HG03196 (cell line): ENCODE measurements at regions not wholly inside any gene's neighbourhood (a gene's known extent, or its start where the extent isn't known, plus 50 kb on each side); places are given as distances from the start of the nearest gene placed in this dataset.
"Not testable (repeated sequence)": the region's sequence is repeated elsewhere in the genome, so short reads cannot be mapped to it uniquely, and the experiment has no call there.

Experiments used
- ATAC-seq: cut with Tn5 transposase; IDR thresholded peaks from one replicate; pipeline ENCODE4 v1.9.1; 2021; ENCODE audit not compliant: unreplicated experiment

DNA sequence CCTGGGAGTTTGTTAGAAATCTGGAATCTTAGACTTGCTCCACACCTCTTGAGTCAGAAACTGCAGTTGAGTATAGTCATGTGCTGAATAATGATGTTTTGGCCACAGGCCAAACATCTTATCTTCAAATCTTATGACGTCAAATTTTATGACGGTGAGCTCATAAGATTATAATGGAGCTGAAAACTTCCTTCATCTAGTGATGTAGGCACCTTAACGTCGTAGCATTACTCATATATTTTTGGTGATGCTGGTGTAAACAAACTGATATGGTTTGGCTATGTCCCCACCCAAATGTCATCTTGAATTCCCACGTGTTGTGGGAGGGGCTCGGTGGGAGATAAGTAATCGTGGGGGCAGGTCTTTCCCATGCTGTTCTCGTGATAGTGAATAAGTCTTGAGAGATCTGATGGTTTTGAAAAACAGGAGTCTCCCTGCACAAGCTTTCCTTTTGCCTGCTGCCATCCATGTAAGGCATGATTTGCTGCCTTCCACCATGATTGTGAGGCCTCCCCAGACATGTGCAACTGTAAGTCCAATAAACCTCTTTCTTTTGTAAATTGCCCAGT is 268.0 kb upstream of the PROK2 start:
- ATAC-seq, result no peak

DNA sequence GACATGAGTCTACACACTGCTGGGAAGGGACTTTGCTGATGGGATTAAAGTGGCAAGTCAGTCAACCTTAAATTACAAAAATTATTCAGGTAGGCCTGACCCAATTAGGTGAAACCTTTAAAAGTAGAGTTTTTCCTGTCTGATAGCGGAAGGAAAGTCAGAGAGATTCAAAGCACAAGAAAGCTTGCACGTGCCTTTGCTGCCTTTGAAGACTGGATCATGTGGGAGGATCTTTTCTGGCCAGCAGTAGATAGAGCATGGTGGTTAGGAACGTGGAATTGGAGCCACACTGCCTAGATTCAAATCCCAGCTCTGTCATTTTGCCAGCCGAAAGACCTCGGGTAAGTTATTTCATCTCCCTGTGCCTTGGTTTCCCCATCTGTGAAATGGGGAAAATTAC is 265.8 kb upstream of the PROK2 start:
- no peak for ATAC-seq

DNA sequence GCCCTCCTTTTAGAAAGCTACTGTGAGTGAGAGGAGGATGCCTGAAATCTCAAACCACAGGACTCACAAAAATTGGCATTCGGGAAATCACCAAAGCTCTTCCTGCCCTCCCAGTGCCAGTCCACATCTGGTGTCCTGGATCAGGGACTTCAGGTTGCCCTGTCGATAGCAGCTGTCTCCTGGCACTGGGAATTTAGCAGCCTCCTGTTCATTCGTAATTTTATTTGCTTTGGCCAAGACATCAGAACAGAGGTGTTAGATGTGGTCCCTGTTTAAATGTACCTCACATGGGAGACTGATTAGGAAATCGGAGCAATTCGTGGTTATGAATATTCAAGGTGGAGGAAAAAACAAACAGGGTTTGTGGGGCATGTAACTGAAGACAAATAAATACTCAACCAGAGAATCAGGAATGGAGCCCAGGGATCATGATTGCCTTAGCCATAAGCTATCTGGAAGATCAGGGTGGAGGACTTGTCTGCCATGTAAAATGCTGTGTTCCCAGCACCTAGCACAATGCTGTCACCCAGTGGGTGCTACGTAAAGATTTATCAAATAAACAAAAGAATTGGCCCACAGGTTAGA is 265.2 kb upstream of the PROK2 start:
- ATAC-seq, result no peak

DNA sequence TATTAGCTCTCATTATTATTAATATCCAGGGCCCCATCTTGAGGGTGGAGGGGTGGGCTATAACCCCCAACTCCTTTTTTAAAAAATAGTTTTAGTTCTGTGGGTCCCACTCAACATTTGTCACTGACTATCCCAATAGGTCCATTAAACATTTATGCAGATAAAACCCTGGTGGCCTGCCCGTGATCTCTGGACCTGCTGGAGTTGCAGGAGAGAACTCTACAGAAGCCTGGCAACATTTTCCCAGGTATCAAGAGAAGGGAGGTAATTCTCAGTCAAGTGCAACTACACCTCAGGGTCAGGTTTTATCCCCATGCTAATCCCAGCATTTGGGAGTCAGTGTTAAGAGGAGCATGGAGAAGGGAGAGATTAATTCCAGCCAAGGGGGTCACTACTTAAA is 264.4 kb upstream of the PROK2 start:
- ATAC-seq, result no peak

DNA sequence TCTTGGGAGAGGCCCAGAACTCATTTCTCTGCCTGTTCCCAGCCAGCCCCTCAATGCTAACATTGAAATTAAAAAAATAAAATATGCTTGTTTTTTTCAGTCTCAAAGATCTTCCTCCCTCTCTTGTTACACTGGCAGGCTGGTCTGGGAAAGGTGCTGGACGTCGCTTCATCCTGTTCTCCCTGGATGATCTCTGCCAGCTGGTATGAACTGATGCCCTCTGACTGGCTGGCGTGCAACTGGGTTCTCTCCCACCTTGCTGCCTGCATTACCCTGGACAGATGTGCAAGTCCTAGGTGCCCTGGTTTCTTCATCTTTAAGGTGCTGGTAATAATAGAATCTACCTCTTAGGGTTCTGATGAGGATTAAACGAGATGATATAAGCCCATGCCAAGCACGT is 263.9 kb upstream of the PROK2 start:
- ATAC-seq, result no peak

DNA sequence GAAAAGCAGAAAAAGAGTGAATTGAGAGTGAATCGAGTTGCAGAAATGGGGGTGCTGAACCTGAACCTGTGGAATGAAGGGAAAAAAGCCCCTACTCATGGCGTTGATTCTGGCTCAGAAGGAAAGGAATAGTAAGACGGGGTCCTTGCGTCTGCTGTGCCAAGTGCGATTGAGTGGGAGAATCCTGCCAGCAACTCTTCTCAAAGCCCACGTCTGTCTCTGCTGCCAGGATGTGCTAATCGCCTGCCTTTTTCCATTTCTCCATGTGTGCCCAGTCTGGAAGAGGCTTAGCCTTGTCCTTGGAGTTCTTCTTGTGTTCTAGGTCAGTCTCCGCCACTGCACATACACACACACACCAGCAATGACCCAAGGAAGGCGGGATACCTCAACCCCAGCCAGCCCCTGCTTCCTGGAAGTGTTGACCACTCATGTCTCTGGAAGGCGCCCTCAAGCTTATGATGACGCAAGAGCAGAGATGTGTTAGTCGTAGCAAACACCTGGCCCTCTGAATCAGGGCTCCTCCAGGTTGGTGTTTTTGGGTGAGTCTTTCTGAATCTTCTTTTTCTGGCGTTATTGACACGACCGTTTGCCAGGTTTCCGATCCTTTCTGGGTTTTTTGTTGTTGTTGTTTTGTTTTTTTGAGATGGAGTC is 262.4 kb upstream of the PROK2 start:
- no peak for ATAC-seq

DNA sequence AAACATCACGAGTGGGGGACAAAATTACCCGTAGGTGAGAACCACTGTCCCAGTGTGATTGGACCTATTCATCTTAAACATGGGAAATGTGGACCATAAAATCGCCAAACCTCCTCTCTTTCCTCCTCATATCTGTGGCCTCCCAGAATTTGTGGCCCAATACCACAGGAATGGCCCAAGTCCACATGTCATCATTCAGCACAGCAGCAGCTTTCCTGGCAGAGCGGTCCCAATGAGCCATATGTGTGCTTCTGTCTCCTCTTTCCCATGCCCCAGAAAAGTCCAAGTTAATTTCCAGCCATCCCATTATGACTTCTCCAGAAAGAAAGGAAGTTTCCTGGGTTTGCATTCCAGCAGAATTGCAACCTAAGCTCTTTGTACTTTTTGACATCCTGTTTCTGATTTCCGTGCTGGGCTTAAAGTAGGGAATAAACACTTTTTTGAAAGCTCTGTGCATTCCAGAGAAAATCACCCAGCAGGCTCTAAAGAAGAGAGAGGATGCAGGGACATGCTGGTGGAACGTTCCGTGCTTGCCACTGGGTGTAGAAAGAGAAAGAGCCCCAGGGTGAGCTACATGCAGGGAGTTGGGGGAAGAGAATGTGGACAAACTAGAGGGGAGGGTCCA is 259.4 kb upstream of the PROK2 start:
- no peak for ATAC-seq

DNA sequence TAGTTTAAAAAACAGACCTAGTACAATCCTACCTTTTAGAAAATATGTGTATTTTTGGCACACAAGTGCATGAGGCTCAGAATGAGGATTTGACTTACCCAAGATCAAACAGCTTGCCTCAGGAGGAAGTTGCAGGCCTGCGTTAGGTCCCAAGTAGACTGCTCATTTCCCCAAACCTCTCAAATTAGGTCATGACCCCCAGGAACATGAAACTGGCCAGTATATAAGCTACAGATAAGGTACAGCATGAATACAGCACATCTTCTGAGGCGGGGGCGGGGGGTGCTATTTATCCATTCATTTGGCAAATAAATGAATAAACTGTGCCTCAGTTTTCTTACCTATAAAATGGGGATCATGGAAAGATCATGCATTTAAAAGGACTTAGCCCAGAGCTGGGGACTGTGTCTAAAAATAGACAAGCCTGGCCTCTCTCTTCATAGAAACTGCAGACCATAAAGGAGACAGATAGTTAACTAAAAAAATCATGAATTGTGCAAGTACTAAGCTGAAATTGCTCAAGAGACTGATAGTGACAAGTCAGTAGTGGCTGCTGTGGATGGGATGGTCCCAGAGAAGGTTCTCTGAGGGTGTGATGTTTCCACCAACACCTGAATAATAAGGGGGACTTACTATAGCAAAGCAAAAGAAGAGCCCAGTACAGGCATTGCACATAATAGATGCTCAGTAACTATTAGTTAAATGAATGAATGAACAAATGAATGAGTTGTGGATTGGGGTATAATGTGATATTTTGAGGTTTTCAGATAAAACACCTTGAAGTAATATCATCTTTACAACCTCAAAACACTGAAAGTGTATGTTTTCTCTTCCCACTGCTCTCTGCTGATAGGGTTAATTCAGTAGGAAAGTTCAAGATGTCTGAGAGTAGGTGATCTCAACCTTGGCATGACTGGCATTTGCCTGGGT is 258.5 kb upstream of the PROK2 start:
- ATAC-seq, result no peak

DNA sequence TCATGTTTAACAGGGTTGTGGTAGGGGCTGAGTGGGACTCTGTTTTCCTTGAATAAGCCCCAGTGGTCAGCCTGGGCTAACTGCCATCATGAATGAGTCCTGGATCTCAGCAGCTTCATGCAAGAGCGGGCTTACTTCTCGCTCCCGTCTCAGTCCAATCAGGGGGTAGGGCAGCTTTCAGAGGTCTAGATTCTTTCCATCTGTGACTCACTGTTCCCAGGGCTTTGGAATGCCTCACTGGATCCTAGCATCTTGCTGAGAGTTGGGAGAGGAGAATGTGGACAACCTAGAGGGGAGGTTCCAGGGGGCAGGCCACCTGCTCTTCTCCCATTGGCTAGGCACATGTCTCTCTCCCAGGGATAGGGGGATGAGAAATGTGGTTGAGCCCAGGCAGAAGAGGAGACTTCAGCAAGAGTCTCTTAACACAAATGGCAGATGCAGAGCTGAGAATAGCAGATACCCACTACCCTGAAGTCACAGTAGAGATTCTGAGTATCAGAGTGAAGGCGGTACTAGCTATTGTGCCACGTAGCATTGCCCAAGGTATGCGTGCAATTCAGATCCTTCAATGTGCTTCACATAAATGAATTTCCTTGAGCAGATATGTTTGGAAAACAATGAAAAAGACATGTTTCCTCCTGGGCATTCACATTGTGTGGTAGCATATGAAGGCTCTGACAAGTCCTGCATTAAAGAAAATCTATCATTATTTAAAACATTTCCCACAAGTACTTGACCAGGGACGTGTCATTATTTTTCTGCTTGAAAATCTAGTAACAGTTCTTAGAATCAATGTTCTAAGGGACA is 257.7 kb upstream of the PROK2 start:
- no peak for ATAC-seq

DNA sequence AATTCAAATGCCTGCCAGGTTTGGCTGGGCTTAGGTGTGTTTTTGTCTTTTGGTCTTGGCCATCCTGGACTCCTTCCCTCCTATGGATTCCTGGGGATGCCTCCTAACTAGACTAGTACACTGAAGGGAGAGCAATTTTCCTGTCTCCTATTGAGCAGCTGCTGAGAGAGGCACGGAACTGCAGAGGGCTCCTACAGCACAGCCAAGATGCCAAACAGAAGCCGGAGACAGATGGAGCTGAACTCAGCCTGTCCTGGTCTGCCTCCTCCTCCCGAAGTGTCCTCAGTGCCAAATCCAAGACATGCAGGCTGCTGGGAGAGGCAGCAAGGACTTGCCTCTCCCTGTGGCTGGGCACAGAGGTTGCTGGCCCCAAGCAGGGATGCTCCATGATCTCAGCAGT is 256.6 kb upstream of the PROK2 start:
- no peak for ATAC-seq

DNA sequence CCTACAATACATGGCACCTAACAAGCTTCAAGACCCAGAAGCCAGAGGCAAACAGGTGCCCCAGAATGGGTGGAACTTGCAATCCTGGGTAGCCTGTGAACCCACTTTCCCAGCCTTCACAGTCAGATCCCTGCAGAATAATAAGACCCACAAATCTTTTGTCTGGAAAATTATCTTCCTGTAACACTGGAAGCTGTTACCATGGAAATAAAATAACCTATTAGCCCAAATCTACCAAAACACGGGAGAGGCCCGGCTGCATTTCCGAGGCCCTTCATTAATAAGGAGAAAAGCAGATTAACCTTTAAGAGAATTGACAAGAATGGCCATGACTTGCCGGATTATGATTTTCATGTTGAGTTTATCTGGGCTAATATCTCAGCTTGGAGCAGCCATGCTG is 256.1 kb upstream of the PROK2 start:
- ATAC-seq, result no peak

DNA sequence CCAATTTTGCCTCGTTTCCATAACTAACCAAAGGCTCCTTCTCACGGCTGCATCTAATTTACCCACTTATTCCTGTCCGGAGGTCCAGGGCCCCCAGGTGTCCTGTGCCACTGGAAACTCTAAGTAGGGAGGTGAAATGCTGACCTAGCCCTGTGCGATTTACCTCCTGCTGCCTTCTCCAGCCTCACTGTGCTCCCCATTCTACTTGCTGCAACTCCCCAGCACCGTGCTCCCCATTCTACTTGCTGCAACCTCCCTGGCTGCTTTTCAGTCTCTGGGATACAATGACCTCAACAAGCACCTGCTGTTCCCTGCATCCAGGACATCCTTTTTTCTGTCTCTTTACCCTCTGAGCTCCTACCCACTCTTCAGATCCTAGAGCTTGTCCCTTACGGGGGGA is 254.7 kb upstream of the PROK2 start:
- no peak for ATAC-seq

DNA sequence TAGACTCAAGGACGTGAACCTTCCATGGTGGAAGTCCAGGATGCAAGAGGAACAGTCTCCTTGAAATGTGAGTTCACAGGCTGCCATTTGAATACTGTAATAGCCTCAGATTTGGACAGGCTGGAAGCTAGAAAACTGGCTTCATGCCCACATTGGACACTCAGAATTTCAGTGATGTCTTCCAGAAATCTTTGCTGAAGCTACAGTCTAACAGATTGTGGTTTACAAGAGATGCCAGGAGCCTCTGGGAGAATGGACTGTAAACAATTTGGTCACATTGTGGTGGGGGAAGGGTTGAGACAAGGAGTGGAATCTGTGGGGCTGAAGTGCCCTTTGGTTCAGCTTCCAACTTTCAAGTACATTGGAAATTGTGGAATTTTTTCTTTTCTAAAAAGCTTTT is 252.0 kb upstream of the PROK2 start:
- no peak for ATAC-seq

DNA sequence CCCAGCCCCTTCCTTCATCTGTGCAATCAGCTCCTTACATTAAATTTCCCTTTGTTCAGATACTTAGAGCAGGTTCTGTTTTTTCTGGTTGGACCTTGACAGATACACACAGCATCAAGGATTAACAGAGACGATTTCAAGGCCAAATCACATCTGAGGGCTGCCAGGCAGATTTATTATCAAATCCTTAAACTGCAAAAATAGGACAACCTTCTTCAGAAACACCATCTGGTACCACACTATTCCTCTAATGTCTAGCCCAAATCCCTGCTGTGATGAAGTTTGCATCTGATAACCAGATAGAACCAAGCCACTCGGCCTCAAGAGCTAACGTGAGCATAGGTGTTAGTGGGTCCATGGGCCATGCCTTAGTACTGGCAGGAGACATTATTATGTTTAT is 250.7 kb upstream of the PROK2 start:
- no peak for ATAC-seq

DNA sequence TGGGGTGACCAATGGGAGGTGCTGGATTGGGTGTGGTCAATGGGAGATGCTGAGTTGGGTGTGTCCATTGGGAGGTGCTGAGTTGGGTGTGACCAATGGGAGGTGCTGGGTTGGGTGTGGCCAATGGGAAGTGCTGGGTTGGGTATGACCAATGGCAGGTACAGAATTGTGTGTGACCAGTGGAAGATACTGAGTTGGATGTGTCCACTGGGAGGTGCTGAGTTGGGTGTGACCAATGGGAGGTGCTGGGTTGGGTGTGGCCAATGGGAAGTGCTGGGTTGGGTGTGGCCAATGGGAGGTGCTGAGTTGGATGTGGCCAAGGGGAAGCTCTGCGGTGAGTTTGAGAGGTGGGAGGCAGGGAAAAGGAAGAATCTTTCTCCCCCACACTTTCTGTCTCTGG is 250.0 kb upstream of the PROK2 start:
- ATAC-seq, result no peak

DNA sequence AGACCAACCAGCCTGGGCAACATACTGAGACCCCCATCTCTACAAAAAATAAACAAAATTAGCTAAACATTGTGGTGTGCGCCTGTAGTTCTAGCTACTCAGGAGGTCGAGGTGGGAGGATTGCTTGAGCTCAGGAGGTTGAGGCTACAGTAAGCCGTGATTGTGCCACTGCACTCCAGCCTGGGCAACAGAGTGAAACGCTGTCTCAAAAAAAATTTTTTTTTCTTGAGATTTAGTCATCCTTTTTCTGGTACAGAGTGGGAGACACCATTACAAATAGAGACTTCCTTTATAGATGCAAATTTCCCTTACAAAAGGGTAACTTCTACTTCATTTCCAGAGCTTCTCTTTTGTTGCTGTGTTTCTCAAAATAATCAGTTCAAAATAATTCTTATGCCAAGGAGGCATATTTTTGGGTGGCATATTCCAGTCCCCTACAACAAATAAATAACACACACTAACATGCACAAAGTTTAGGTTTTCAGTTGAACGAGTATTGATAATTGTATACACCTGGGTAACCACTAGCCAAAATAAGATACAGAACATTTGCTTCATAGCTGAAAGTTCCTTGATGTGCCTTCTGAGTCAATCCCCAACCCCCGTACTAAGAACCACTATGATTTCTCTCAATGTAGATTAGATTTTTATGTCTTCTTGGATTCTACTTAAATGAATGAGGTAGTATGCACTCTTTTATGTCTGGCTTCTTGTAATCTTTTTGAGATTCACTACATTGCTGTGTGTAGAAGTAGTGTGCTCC is 248.9 kb upstream of the PROK2 start:
- no peak for ATAC-seq

DNA sequence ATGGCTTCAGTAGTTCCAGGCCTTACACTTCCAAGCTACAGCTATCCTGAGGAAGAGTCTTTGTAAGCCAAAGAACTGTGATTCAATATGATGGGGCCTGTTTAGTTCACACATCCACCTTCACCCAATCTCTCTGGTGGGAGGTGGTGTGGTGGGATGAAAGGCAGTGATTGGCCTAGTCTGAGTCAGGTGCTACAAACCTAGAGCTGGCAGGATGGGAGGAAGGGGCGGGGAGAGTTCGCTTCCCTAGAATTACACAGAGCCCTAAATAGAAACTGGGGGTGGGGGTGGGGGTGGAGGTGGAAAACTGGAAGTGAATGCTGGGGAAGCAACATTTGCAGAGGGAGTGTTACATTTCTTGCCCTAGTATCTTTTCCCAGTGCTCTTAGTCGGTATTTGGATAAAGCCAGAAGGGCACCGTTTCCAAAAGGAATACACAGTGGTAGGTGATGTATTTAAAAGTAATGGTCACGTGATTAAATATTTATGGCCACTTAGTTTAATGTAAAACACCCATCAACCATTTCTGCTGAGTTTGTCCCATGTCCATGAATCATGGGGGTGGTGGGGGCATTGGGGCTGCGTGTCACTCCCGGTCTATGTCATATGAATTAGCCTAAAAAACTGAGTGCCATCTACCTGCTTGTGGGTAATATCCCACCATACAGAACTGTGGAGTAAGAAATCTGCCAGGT is 247.6 kb upstream of the PROK2 start:
- ATAC-seq, result no peak

DNA sequence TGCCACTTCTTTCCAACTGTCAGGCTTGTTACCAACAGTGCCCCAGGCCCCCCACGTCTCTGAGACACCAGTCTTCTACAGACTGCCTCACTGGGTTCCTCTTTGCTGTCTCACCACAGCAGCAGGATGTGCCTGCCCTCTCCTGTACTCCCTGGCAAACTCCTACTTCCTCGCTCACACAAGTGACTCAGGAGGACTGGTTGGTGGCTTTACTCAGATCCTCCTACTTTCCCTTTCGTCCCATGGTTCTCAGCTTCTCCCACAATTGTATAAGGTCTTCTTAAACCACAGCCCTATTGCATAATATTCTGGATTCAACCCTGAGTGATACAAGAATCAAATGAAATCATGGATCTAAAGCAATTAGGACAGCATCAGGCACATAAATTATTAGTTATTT is 246.6 kb upstream of the PROK2 start:
- ATAC-seq, result no peak

DNA sequence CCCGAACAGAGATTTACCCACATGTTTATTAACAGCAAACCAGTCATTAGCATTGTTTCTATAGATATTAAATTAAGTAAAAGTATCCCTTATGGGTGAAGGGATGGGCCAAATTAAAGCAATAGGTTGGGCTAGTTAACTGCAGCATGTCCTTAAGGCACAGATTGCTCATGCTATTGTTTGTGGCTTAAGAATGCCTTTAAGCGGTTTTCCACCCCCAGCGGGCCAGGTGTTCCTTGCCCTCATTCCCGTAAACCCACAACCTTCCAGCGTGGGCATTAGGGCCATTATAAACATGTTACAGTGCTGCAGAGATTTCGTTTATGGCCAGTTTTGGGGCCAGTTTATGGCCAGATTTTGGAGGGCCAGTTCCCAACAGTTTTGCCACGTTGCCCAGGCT is 245.3 kb upstream of the PROK2 start:
- ATAC-seq, result not testable (repeated sequence)
